Omental fat pad (tissue), 3 donors: ENCODE measurements at regions not wholly inside any gene's neighbourhood (a gene's known extent, or its start where the extent isn't known, plus 50 kb on each side); places are given as distances from the start of the nearest gene placed in this dataset.
A peak's percentile ranks its signal among the peaks of the same experiment; 100 is the strongest.

ENCODE experiments used
- ATAC-seq: fragments of 150-250 bp; one replicate; pipeline ENCODE4 v1.9.1; 2016; ENCODE audit warnings: mild to moderate bottlenecking, moderate library complexity; ENCODE audit not compliant: low FRiP score
- DNase-seq: peaks from one replicate; pipeline ENCODE4 v3.0.0-alpha.2; 2019; ENCODE audit warnings: low spot score
- CTCF ChIP-seq, 3 donors: fragments of 450-650 bp; IDR thresholded peaks; one replicate each; pipeline ENCODE4 v1.5.1; 2016 to 2017; ENCODE audit warnings: antibody characterized with exemption in 3 of 3, mild to moderate bottlenecking in 3 of 3, moderate library complexity in 2 of 3

- no peak for ATAC-seq
- no peak for DNase-seq
- no peak for TF ChIP-seq CTCF (IDR thresholded peaks at IDR 0.05)
These were observed 487.0 kb downstream of the MTRR start for GRCh38 chr5:8355981-8356380.

- TF ChIP-seq CTCF (IDR thresholded peaks at IDR 0.05): no peak
- no peak for DNase-seq
- ATAC-seq: no peak
These were observed 491.1 kb downstream of the MTRR start for GRCh38 chr5:8360012-8360411.

- ATAC-seq (no peak), DNase-seq (no peak)
- no peak for TF ChIP-seq CTCF (IDR thresholded peaks at IDR 0.05)
These were observed 493.5 kb downstream of the MTRR start for GRCh38 chr5:8362495-8362894.

GRCh38 chr5:8363138-8363537 is 494.2 kb downstream of the MTRR start:
- no peak for TF ChIP-seq CTCF (IDR thresholded peaks at IDR 0.05)
- ATAC-seq (peak; percentile 73), DNase-seq (no peak)

GRCh38 chr5:8366266-8366665 is 497.3 kb downstream of the MTRR start:
- ATAC-seq (no peak), DNase-seq (no peak)
- no peak for TF ChIP-seq CTCF (IDR thresholded peaks at IDR 0.05)

GRCh38 chr5:8376478-8376877 is 507.5 kb downstream of the MTRR start:
- DNase-seq: no peak
- TF ChIP-seq CTCF (IDR thresholded peaks at IDR 0.05): no peak
- ATAC-seq: no peak

GRCh38 chr5:8381972-8382371 is 513.0 kb downstream of the MTRR start:
- DNase-seq (no peak), ATAC-seq (no peak)
- TF ChIP-seq CTCF (IDR thresholded peaks at IDR 0.05): no peak
